Peyer's patch (tissue), 4 donors: ENCODE measurements at regions not wholly inside any gene's neighbourhood (a gene's known extent, or its start where the extent isn't known, plus 50 kb on each side); places are given as distances from the start of the nearest gene placed in this dataset.

Source experiments
- POLR2A ChIP-seq, 2 donors: fragments of 450-650 bp; IDR thresholded peaks; one replicate each; pipeline ENCODE4 v1.5.1; 2017; ENCODE audit warnings: antibody characterized with exemption in 2 of 2, mild to moderate bottlenecking in 2 of 2, moderate library complexity in 2 of 2
- TF ChIP-seq, protein P1 (sequence below), 6 experiments: fragments of 450-650 bp in 4 of 6; fragments of 200-600 bp in 2 of 6; sonication (generic) in 1 of 6; IDR thresholded peaks; one replicate each; pipeline ENCODE4 v1.5.1; 2017 to 2019; ENCODE audit warnings: antibody characterized with exemption in 6 of 6, mild to moderate bottlenecking in 3 of 6, moderate library complexity in 1 of 6

- TF ChIP-seq, protein P1, sequence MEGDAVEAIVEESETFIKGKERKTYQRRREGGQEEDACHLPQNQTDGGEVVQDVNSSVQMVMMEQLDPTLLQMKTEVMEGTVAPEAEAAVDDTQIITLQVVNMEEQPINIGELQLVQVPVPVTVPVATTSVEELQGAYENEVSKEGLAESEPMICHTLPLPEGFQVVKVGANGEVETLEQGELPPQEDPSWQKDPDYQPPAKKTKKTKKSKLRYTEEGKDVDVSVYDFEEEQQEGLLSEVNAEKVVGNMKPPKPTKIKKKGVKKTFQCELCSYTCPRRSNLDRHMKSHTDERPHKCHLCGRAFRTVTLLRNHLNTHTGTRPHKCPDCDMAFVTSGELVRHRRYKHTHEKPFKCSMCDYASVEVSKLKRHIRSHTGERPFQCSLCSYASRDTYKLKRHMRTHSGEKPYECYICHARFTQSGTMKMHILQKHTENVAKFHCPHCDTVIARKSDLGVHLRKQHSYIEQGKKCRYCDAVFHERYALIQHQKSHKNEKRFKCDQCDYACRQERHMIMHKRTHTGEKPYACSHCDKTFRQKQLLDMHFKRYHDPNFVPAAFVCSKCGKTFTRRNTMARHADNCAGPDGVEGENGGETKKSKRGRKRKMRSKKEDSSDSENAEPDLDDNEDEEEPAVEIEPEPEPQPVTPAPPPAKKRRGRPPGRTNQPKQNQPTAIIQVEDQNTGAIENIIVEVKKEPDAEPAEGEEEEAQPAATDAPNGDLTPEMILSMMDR (IDR thresholded peaks at IDR 0.05) = no peak
- no peak for TF ChIP-seq POLR2A (IDR thresholded peaks at IDR 0.05)
These were observed 390.5 kb downstream of the IRS1 start for GRCh38 chr2:226409134-226409533.
